WTC11 (cell line): ENCODE measurements at regions not wholly inside any gene's neighbourhood (a gene's known extent, or its start where the extent isn't known, plus 50 kb on each side); places are given as distances from the start of the nearest gene placed in this dataset.

Experiments
- ATAC-seq: fragments of 200-7000 bp; cut with Tn5 transposase; 2 replicates; pipeline ENCODE4 v1.10.0; 2021; ENCODE audit warnings: mild to moderate bottlenecking, moderate library complexity
- CTCF ChIA-PET: fragments of 300-600 bp; sonication (Branson Sonifier 250); formaldehyde crosslinking; loops from one replicate; lab custom pipeline; 2021; ENCODE audit warnings: antibody characterized with exemption; lab: Charles Lee
- POLR2A ChIA-PET: fragments of 350-600 bp; sonication (Branson Sonifier 250); formaldehyde crosslinking; loops from one replicate; lab custom pipeline; 2021; ENCODE audit warnings: antibody characterized with exemption; lab: Charles Lee
- DNase-seq: peaks from one replicate; pipeline ENCODE4 v3.0.0; 2021; ENCODE audit warnings: low spot score
- H3K27ac Mint-ChIP-seq: 2 replicates; pipeline ENCODE4 v1.8.0; 2021; ENCODE audit warnings: mixed read lengths
- H3K27me3 Mint-ChIP-seq: 2 replicates; pipeline ENCODE4 v1.8.0; 2021; ENCODE audit warnings: low read depth, mild to moderate bottlenecking, moderate library complexity, mixed read lengths
- H3K36me3 Mint-ChIP-seq: 2 replicates; pipeline ENCODE4 v1.8.0; 2021; ENCODE audit warnings: mixed read lengths
- H3K4me1 Mint-ChIP-seq: 2 replicates; pipeline ENCODE4 v1.8.0; 2022; ENCODE audit warnings: mixed read lengths
- H3K4me3 Mint-ChIP-seq: 2 replicates; pipeline ENCODE4 v1.8.0; 2021; ENCODE audit warnings: mild to moderate bottlenecking, moderate library complexity, mixed read lengths
- H3K9me3 Mint-ChIP-seq: 2 replicates; pipeline ENCODE4 v1.8.0; 2021; ENCODE audit warnings: mixed read lengths
- ATF1 ChIP-seq: sonication (generic); formaldehyde crosslinking; IDR thresholded peaks from 2 replicates; pipeline ENCODE4 v1.8.1; 2023; ENCODE audit warnings: mild to moderate bottlenecking, moderate library complexity, missing genetic modification reagents
- CDX4 ChIP-seq: fragments of 250-450 bp; sonication (Bioruptor Pico); IDR thresholded peaks from 2 replicates; pipeline ENCODE4 v1.9.0; 2021; ENCODE audit warnings: moderate library complexity, mild to moderate bottlenecking, inconsistent platforms, borderline replicate concordance
- CREB1 ChIP-seq: sonication (generic); formaldehyde crosslinking; IDR thresholded peaks from 2 replicates; pipeline ENCODE4 v1.8.0; 2023; ENCODE audit warnings: mild to moderate bottlenecking, missing genetic modification reagents
- CTCF ChIP-seq: fragments of 200-600 bp; IDR thresholded peaks from 2 replicates; pipeline ENCODE4 v1.8.0; 2022; ENCODE audit warnings: antibody characterized with exemption
- E2F1 ChIP-seq: sonication (generic); formaldehyde crosslinking; IDR thresholded peaks from 2 replicates; pipeline ENCODE4 v1.8.0; 2022; ENCODE audit warnings: mild to moderate bottlenecking, missing genetic modification reagents
- EMX1 ChIP-seq: fragments of 250-450 bp; sonication (Bioruptor Pico); IDR thresholded peaks from 2 replicates; pipeline ENCODE4 v1.8.0; 2021; ENCODE audit warnings: mild to moderate bottlenecking
- FOXP1 ChIP-seq: sonication (generic); formaldehyde crosslinking; IDR thresholded peaks from 2 replicates; pipeline ENCODE4 v1.8.0; 2022; ENCODE audit warnings: missing genetic modification reagents, mild to moderate bottlenecking, moderate library complexity, borderline replicate concordance
- IRF1 ChIP-seq: sonication (generic); formaldehyde crosslinking; IDR thresholded peaks from 2 replicates; pipeline ENCODE4 v1.8.0; 2023; ENCODE audit warnings: missing genetic modification reagents
- JUN ChIP-seq: sonication (generic); formaldehyde crosslinking; IDR thresholded peaks from 2 replicates; pipeline ENCODE4 v1.8.0; 2023; ENCODE audit warnings: mild to moderate bottlenecking, missing genetic modification reagents
- KAT7 ChIP-seq: sonication (generic); formaldehyde crosslinking; IDR thresholded peaks from 2 replicates; pipeline ENCODE4 v1.8.1; 2023; ENCODE audit warnings: missing genetic modification reagents, mild to moderate bottlenecking, borderline replicate concordance
- MXD4 ChIP-seq: fragments of 250-450 bp; sonication (Bioruptor Pico); IDR thresholded peaks from 2 replicates; pipeline ENCODE4 v1.8.0; 2021; ENCODE audit warnings: mild to moderate bottlenecking, moderate library complexity, borderline replicate concordance
- OVOL2 ChIP-seq: fragments of 250-450 bp; sonication (Bioruptor Pico); IDR thresholded peaks from 2 replicates; pipeline ENCODE4 v1.9.0; 2021; ENCODE audit warnings: mild to moderate bottlenecking, borderline replicate concordance
- PRDM15 ChIP-seq: sonication (generic); formaldehyde crosslinking; IDR thresholded peaks from 2 replicates; pipeline ENCODE4 v1.8.0; 2022; ENCODE audit warnings: missing genetic modification reagents
- TEAD1 ChIP-seq: sonication (generic); formaldehyde crosslinking; IDR thresholded peaks from 2 replicates; pipeline ENCODE4 v1.8.0; 2022; ENCODE audit warnings: mild to moderate bottlenecking, missing genetic modification reagents
- TEAD4 ChIP-seq: sonication (generic); formaldehyde crosslinking; IDR thresholded peaks from 2 replicates; pipeline ENCODE4 v1.8.0; 2022; ENCODE audit warnings: mild to moderate bottlenecking, missing genetic modification reagents
- USF2 ChIP-seq: sonication (generic); formaldehyde crosslinking; IDR thresholded peaks from 2 replicates; pipeline ENCODE4 v1.8.1; 2023; ENCODE audit warnings: mild to moderate bottlenecking, missing genetic modification reagents, moderate library complexity
- ZBTB21 ChIP-seq: sonication (generic); formaldehyde crosslinking; IDR thresholded peaks from 2 replicates; pipeline ENCODE4 v1.8.1; 2023; ENCODE audit warnings: mild to moderate bottlenecking, missing genetic modification reagents, borderline replicate concordance
- ZBTB43 ChIP-seq: sonication (generic); formaldehyde crosslinking; IDR thresholded peaks from 2 replicates; pipeline ENCODE4 v1.8.1; 2023; ENCODE audit warnings: mild to moderate bottlenecking, missing genetic modification reagents
- ZNF121 ChIP-seq: sonication (generic); formaldehyde crosslinking; IDR thresholded peaks from 2 replicates; pipeline ENCODE4 v1.8.0; 2023; ENCODE audit warnings: missing genetic modification reagents
- ZNF396 ChIP-seq: fragments of 250-450 bp; sonication (Bioruptor Pico); IDR thresholded peaks from 2 replicates; pipeline ENCODE4 v1.8.0; 2021; ENCODE audit warnings: mild to moderate bottlenecking, moderate library complexity, borderline replicate concordance
- ZNF416 ChIP-seq: fragments of 250-450 bp; sonication (Bioruptor Pico); IDR thresholded peaks from 2 replicates; pipeline ENCODE4 v1.9.0; 2021; ENCODE audit warnings: mild to moderate bottlenecking, inconsistent platforms
- ZNF423 ChIP-seq: fragments of 250-450 bp; sonication (Bioruptor Pico); IDR thresholded peaks from 2 replicates; pipeline ENCODE4 v2.1.2; 2022; ENCODE audit warnings: mild to moderate bottlenecking, moderate library complexity

- no peak for DNase-seq
- TF ChIP-seq ATF1 (CRISPR knock-in tag) (no peak), CDX4 (no peak), PRDM15 (CRISPR knock-in tag) (no peak), OVOL2 (CRISPR knock-in tag) (no peak), E2F1 (CRISPR knock-in tag) (no peak), ZNF416 (CRISPR knock-in tag) (no peak), ZNF423 (CRISPR knock-in tag) (no peak), FOXP1 (CRISPR knock-in tag) (no peak), ZBTB43 (CRISPR knock-in tag) (no peak), KAT7 (CRISPR knock-in tag) (no peak), USF2 (CRISPR knock-in tag) (no peak), JUN (CRISPR knock-in tag) (no peak), ZNF396 (CRISPR knock-in tag) (no peak), ZNF121 (CRISPR knock-in tag) (no peak)
- ChIA-PET CTCF (no interaction called here), POLR2A (no interaction called here)
- Mint-ChIP-seq H3K27ac (no peak overlapping the region), H3K27me3 (no peaks in the 10 kb centered on the region), H3K4me3 (no peak overlapping the region), H3K9me3 (no peaks in the 10 kb centered on the region), H3K4me1 (peaks cover 19% of the 10 kb centered on the region), H3K36me3 (no peaks in the 10 kb centered on the region)
- ATAC-seq = no peak
Observed at GRCh38 chr5:21071986-21072385, 1084.0 kb upstream of the CDH18 start.

GRCh38 chr5:21071421-21071820 lies 1083.4 kb upstream of the CDH18 start:
- H3K27me3 Mint-ChIP-seq = no peaks in the 10 kb centered on the region
- no peaks in the 10 kb centered on the region for H3K36me3 Mint-ChIP-seq
- no peaks in the 10 kb centered on the region for H3K9me3 Mint-ChIP-seq
- no peak overlapping the region for H3K4me3 Mint-ChIP-seq
- CTCF ChIA-PET = no interaction called here
- DNase-seq (no peak), ATAC-seq (no peak)
- POLR2A ChIA-PET = no interaction called here
- TF ChIP-seq MXD4 (CRISPR knock-in tag) (no peak), CREB1 (no peak), ZNF423 (CRISPR knock-in tag) (no peak), ZBTB43 (CRISPR knock-in tag) (no peak), EMX1 (CRISPR knock-in tag) (no peak), TEAD1 (CRISPR knock-in tag) (no peak), TEAD4 (no peak), IRF1 (CRISPR knock-in tag) (no peak), CTCF (no peak), ZBTB21 (CRISPR knock-in tag) (no peak)
- H3K4me1 Mint-ChIP-seq = peaks cover 19% of the 10 kb centered on the region
- no peak overlapping the region for H3K27ac Mint-ChIP-seq
